Fibroblast of peridontal ligament (primary cell): ENCODE measurements at regions not wholly inside any gene's neighbourhood (a gene's known extent, or its start where the extent isn't known, plus 50 kb on each side); places are given as distances from the start of the nearest gene placed in this dataset.
"Not testable (repeated sequence)": the region's sequence is repeated elsewhere in the genome, so short reads cannot be mapped to it uniquely, and the experiment has no call there.

ENCODE experiments used
- DNase-seq: peaks from one replicate; pipeline ENCODE4 v3.0.0-alpha.2; 2010; ENCODE audit errors: extremely low read depth

GRCh38 chr5:130488252-130488651 is 584.0 kb downstream of the CHSY3 start:
- no peak for DNase-seq

DNA sequence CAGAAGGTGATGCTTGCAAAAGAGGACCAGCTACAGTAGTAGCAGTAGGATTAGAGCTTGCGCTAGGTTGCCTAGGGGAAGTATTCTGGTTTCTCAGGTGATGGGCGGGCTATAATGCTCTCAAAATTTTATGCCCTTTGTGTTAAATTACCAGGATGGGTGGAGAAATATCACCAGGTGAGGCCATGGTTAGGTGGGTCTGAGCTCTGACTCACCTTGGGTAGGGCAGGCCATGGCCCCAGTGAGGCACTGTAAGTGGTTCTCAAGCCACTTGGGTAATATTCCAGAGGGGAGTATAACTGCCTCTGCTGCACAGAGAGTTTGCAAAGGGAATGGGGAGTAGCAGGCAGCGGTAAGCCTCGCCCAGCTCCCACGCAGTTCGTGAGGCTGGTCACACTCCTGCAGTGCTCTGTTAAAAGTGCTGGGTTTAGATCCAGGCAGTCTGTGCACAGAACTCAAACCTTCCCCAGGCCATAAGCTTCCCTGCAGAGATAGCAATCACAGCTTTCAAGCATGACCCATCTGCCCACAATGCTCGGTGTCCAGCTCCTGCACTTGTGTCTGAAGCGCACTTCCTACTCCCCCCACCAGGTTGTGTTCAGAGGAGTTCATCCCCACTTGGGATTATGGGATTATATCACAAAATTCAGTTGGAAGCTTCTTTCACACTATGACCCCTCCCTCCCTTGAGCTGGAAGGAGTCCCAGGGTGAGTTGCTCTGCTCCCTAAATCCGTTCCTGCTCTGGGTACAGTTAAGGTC is 575.0 kb downstream of the CHSY3 start:
- no peak for DNase-seq

DNA sequence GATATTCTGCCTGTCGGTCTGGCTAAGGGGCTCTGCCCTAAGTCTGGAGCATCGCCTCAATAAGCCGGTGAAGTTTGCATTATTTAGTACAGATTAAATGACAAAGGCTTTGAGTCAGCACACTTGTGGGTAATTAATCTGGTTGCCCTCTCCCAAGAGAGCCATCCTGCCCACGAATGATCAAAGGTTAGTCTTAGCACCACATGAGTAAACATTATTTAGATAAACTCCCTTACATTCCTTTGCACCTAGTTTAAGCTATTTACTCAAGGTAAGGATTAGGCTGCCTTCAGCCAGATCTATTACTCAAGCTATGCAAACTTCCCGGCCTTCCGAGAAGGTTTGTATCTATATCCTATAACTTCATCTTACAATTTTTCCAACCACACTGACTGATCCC is 572.1 kb downstream of the CHSY3 start:
- no peak for DNase-seq

DNA sequence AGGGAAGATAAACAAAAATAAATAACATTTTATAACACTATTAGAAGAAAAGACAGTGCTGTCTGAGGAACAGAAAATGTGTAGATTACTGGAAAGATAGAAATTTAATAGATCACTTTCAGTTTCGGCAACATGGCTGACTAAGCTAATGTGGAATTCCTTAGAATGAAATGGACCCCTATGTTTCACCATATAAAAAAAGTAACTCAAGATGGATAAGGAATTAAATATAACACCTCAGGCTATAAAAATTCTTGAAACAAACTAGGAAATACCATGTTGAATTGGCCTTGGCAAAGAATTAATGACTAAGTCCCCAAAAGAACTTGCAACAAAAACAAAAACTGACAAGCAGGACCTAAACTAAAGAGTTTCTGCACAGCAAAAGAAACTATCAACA is 558.3 kb downstream of the CHSY3 start:
- DNase-seq: no peak

GRCh38 chr5:130455175-130455574 is 550.9 kb downstream of the CHSY3 start:
- no peak for DNase-seq

DNA sequence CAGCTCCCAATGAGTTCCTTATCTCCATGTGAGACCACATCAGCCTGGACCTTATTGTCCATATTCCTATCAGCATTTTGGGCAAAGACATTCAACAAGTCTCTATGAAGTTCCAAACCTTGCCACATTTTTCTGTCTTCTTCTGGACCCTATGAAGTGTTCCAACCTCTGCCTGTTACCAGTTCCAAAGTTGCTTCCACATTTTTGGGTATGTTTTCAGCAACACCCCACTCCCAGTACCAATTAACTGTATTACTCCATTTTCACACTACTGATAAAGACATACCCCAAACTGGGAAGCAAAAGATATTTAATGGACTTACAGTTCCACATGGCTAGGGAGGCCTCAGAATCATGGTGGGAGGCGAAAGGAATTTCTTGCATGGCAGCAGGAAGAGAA is 548.5 kb downstream of the CHSY3 start:
- DNase-seq: no peak

DNA sequence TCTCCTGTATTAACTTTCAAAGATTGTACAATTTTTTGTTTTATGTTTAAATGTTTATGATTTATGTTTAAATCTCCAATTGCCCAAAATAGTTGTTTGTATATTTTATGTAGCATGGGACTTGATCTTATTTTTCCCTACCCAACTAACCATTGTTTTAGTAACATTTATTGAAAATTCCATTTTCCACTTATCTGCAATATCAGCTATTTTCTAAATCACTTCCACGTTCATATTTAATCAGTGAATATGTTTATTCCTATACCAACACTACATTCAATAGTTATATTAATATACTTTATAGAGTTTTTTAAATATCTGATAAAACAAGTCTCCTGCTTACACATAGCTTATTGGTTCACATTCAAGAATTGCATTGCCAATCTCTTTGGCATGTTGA is 532.2 kb downstream of the CHSY3 start:
- no peak for DNase-seq

DNA sequence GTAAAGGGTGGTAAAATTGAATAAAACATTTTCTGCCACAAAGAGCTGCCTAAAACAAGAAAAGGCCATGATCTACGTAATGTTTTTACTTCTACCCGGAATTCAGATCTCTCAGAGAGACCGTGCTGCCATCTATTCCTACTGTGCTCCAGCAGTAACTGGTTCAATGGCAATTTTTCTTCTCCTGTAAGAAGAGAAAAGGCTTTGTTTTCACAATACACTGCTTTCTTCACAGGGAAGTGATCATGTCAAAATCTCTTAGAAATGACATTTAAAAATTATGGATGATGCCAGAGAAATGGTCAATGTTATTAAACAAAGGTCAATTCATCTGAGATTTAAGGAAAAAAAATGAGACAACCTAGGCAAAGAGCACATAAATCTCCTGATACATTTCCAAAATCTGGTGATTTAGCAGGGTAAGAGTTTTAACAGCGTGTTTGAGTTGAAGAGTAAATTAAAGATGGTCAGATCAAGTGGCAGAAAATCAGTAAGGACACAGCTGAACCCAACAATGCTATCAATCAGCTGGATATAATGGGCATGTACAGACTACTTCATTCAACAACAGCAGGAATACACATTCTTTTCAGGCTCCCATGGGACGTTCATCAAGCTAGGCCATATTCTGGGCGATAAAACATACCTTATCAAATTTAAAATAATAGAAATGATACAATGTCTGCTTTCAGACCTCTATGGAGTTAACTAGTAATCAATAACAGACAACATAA is 523.1 kb downstream of the CHSY3 start:
- DNase-seq: no peak

DNA sequence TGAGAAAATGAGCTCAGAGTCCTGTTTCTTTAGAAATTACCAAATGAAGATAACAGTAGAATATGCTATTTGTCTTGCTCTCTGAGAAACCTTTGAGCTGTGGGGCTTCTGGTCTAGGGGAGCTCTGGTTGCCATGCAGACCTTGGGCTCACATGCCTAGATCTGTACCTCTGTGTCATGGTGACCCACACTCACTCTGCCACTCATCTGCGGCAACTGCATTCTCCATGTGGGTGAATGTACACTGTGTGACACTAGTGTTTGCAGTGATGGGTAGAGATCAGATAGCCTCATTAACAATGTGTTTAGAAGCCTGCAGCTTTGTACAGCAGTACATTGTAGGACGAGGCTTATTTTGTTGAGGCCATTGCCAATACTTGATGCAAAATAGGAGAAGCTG is 521.2 kb downstream of the CHSY3 start:
- no peak for DNase-seq

DNA sequence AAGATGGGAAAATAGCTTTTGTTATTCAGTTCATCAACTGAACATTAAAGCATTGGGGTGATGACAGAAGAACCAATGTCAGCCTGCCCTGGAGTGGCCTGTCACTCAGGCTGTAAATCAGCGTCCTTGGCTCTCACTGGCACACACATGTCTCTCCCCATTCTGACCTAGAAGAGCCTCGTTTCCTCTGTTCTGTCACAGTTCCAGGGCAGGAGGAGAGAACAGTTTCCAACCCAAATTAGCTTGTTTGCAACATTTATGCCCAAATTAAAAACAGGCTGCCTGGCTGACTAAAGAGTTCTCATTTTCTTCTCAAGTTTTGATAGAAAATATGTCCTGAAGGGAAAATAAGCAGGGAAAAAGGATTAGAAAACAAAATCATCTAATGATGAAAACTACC is 520.1 kb downstream of the CHSY3 start:
- peak; percentile 35 for DNase-seq

DNA sequence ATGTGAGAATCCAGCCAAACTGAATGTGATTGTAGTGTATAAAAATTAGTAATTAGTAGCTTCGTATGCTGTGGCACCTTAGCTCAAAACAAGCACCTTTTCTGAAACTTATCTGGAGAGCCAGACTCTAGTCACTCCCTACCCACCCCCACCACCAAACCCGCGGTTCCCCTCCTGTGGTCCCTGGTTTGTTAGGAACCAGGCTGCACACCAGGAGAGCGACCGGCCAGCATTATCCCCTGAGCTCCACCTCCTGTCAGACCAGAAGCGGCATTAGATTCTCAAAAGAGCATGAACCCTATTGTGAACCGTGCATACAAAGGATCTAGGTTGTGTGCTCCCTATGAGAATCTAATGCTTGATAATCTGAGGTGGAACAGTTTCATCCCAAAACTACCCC is 498.6 kb downstream of the CHSY3 start:
- no peak for DNase-seq

DNA sequence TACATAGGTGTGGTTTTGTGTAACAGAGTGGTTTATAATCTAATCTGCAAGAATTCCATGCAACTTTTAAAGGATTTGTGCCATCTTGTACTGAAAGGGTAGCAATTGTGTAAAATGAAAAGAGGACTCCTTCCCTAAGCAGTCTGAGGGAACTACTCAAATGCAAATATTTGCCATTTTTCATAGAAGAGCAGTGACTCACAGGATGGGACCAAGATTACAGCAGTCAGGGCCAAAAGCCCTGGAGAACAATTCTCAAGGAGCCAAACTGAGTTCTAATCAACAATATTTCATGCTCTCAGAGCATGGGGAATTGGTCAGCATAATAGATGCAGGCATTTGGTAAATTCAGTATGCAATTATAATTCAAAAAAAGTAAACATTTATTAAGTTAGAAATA is 495.8 kb downstream of the CHSY3 start:
- DNase-seq: peak; percentile 84

- no peak for DNase-seq
Observed at GRCh38 chr5:130398825-130399224, 494.6 kb downstream of the CHSY3 start.

GRCh38 chr5:130397727-130398126 is 493.5 kb downstream of the CHSY3 start:
- not testable (repeated sequence) for DNase-seq

DNA sequence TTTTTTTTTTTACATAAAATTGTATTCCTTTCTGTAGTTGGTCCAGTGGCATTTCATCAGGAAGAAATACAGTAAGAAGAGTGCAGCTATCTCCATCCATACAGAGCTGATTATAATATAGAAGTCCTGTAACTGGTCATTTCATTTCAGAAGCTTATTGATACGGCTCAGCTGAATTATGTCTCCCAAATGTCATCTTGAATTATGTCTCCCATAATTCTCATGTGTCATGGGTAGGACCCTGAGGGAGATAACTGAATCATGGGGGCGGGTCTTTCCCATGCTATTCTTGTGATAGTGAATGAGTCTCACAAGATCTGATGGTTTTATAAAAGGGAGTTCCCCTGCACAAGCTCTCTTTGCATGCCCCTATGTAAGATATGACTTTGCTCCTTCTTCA is 492.9 kb downstream of the CHSY3 start:
- DNase-seq: no peak

- DNase-seq: not testable (repeated sequence)
Observed at GRCh38 chr5:130391727-130392264, 487.5 kb downstream of the CHSY3 start.

GRCh38 chr5:130386155-130386554 is 481.9 kb downstream of the CHSY3 start:
- DNase-seq: peak; percentile 36

GRCh38 chr5:130385656-130386055 is 481.4 kb downstream of the CHSY3 start:
- DNase-seq: no peak

DNA sequence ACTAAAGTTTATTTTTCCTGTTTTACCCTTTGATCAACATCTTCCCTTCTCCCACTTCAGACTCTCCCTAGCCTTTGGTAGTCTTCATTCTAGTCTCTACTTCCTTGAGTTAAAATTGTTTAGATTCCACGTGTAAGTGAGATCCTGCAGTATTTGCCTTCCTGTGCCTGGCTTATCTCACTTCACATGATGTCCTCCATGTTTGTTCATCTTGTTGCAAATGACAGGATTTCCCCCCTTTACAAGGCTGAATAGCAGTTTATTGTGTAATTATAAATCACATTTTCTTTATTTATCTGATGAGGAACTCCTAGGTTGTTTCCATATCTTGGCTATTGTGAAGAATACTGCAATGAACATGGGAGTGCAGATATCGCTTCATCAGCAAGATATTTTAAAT is 461.7 kb downstream of the CHSY3 start:
- DNase-seq: no peak

GRCh38 chr5:130350131-130350530 is 445.9 kb downstream of the CHSY3 start:
- no peak for DNase-seq

- peak; percentile 88 for DNase-seq
Observed at GRCh38 chr5:130337179-130337888, 433.1 kb downstream of the CHSY3 start.

DNA sequence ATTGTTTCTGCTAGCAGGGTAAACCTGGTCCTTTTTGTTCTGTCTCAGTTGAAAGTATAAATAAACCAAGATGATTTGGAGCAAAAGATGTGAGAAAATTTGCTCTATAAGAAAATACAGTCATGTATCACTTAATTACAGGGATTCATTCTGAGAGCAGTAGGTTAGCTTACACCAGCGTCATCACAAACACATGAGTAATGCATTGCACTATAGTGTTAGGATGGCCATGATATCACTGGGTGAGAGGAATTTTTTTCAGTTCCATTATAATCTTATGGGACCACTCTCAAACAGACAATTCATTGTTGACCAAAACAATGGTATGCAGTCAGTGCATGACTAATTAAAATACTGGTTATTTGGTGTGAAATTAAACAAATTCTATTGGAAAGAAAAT is 430.9 kb downstream of the CHSY3 start:
- DNase-seq: peak; percentile 48
